Adipocyte (in vitro differentiated cells): ENCODE measurements at regions not wholly inside any gene's neighbourhood (a gene's known extent, or its start where the extent isn't known, plus 50 kb on each side); places are given as distances from the start of the nearest gene placed in this dataset.

Experiments used
- DNase-seq: peaks from one replicate; pipeline ENCODE4 v3.0.0-alpha.2; 2015; ENCODE audit warnings: low read depth
- H3K27me3 ChIP-seq: replicated peaks from 2 replicates; pipeline ENCODE4 v1.7.0; 2013; ENCODE audit warnings: mild to moderate bottlenecking, low read length, moderate library complexity; ENCODE audit not compliant: control insufficient read depth, insufficient read depth
- H3K36me3 ChIP-seq: 2 replicates; pipeline ENCODE4 v1.7.0; 2013; ENCODE audit warnings: low read length, mild to moderate bottlenecking, moderate library complexity; ENCODE audit not compliant: control insufficient read depth, insufficient read depth, severe bottlenecking
- H3K4me1 ChIP-seq: 2 replicates; pipeline ENCODE4 v1.7.0; 2013; ENCODE audit warnings: mild to moderate bottlenecking, low read length, moderate library complexity; ENCODE audit not compliant: control insufficient read depth, insufficient read depth
- H3K4me3 ChIP-seq: 2 replicates; pipeline ENCODE4 v1.7.0; 2013; ENCODE audit warnings: mild to moderate bottlenecking, low read length, moderate library complexity
- H3K9ac ChIP-seq: 2 replicates; pipeline ENCODE4 v1.7.0; 2013; ENCODE audit warnings: mild to moderate bottlenecking, low read length, moderate library complexity
- H3K9me3 ChIP-seq: 2 replicates; pipeline ENCODE4 v1.7.0; 2013; ENCODE audit warnings: mild to moderate bottlenecking, low read length, moderate library complexity; ENCODE audit not compliant: control insufficient read depth

- H3K27me3 ChIP-seq: no peaks in the 10 kb centered on the region
- H3K4me1 ChIP-seq: peaks cover 11% of the 10 kb centered on the region
- DNase-seq: no peak
- H3K9me3 ChIP-seq: no peaks in the 10 kb centered on the region
- H3K9ac ChIP-seq: no peak overlapping the region
- no peak overlapping the region for H3K4me3 ChIP-seq
- H3K36me3 ChIP-seq: no peaks in the 10 kb centered on the region
These were observed 1183.0 kb upstream of the CDH18 start for GRCh38 chr5:21171038-21171437.

DNA sequence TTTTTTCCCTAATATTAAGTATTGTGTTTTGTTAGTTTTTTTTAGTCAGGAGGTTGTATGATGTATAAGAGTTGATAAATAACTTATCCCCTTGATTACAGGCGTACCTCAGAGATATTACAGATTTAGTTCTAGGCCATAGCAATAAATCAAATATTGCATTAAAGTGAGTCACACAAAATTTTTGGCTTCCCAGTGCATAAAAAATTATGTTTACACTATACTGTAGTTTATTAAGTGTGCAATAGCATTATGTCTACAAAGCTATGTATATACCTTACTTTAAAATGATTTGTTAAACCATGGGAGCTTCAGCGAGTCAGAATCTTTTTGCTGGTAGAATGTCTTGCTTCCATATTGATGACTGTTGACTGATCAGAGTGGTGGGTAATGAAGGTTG is 1180.6 kb upstream of the CDH18 start:
- peaks cover 10% of the 10 kb centered on the region for H3K4me1 ChIP-seq
- no peak overlapping the region for H3K9ac ChIP-seq
- H3K9me3 ChIP-seq: no peaks in the 10 kb centered on the region
- no peaks in the 10 kb centered on the region for H3K27me3 ChIP-seq
- DNase-seq: no peak
- no peak overlapping the region for H3K4me3 ChIP-seq
- H3K36me3 ChIP-seq: no peaks in the 10 kb centered on the region

- Histone ChIP-seq H3K27me3 (no peaks in the 10 kb centered on the region), H3K9me3 (no peaks in the 10 kb centered on the region), H3K4me1 (no peaks in the 10 kb centered on the region), H3K4me3 (no peak overlapping the region), H3K36me3 (no peaks in the 10 kb centered on the region), H3K9ac (no peak overlapping the region)
- no peak for DNase-seq
These were observed 1177.3 kb upstream of the CDH18 start for GRCh38 chr5:21165344-21165743.

DNA sequence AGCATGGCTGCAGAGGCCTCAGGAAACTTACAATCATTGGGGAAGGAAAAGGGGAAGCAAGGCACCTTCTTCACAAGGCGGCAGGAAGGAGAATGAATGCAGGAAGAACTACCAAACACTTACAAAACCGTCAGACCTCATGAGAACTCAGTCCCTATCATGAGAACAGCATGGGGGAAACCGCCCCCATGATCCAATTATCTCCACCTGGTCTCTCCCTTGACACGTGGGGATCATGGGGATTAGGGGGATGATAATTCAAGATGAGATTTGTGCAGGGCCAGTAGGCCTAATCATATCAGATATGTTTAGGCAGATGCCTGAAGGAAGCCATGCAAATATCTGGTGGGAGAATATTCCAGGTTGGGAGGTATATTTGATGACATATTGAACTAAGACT is 1176.4 kb upstream of the CDH18 start:
- H3K36me3 ChIP-seq: no peaks in the 10 kb centered on the region
- no peak overlapping the region for H3K4me3 ChIP-seq
- H3K9ac ChIP-seq: no peak overlapping the region
- no peaks in the 10 kb centered on the region for H3K4me1 ChIP-seq
- no peak for DNase-seq
- no peaks in the 10 kb centered on the region for H3K9me3 ChIP-seq
- no peaks in the 10 kb centered on the region for H3K27me3 ChIP-seq

- no peaks in the 10 kb centered on the region for H3K36me3 ChIP-seq
- no peaks in the 10 kb centered on the region for H3K4me1 ChIP-seq
- no peak for DNase-seq
- no peak overlapping the region for H3K4me3 ChIP-seq
- H3K27me3 ChIP-seq: no peaks in the 10 kb centered on the region
- H3K9ac ChIP-seq: no peak overlapping the region
- H3K9me3 ChIP-seq: peaks cover 4% of the 10 kb centered on the region
These were observed 1171.6 kb upstream of the CDH18 start for GRCh38 chr5:21159510-21160059.

DNA sequence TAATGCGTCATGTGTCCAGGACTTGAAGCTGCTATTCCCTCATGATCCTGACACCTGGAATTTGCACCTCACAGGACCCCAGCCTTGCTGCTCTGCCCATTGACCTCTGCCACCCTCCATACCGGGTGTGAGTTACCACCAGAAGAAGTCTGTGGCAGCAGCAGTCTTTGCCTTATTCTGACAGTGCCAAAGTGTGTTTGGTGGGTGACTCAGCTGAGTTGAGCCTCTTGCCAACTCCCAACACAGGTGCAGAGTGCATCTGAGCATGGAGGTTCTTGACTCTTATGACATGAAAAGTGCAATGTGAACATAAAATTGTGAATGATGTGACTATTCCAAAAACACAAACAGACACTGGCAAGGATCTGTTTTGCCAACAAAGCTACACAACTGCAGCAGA is 1166.5 kb upstream of the CDH18 start:
- Histone ChIP-seq H3K27me3 (no peaks in the 10 kb centered on the region), H3K4me3 (no peak overlapping the region), H3K4me1 (peaks cover 10% of the 10 kb centered on the region), H3K9ac (no peak overlapping the region), H3K36me3 (no peaks in the 10 kb centered on the region), H3K9me3 (peaks cover 4% of the 10 kb centered on the region)
- no peak for DNase-seq

- peak; percentile 65 for DNase-seq
- no peak overlapping the region for H3K4me3 ChIP-seq
- H3K27me3 ChIP-seq: no peaks in the 10 kb centered on the region
- no peaks in the 10 kb centered on the region for H3K36me3 ChIP-seq
- H3K9me3 ChIP-seq: peaks cover 14% of the 10 kb centered on the region
- H3K4me1 ChIP-seq: peaks cover 10% of the 10 kb centered on the region
- H3K9ac ChIP-seq: no peak overlapping the region
These were observed 1164.6 kb upstream of the CDH18 start for GRCh38 chr5:21152611-21153010.

- no peak for DNase-seq
- Histone ChIP-seq H3K27me3 (no peaks in the 10 kb centered on the region), H3K9me3 (peaks cover 10% of the 10 kb centered on the region), H3K4me3 (no peak overlapping the region), H3K9ac (no peak overlapping the region), H3K36me3 (no peaks in the 10 kb centered on the region), H3K4me1 (no peaks in the 10 kb centered on the region)
These were observed 1157.4 kb upstream of the CDH18 start for GRCh38 chr5:21145376-21145775.

DNA sequence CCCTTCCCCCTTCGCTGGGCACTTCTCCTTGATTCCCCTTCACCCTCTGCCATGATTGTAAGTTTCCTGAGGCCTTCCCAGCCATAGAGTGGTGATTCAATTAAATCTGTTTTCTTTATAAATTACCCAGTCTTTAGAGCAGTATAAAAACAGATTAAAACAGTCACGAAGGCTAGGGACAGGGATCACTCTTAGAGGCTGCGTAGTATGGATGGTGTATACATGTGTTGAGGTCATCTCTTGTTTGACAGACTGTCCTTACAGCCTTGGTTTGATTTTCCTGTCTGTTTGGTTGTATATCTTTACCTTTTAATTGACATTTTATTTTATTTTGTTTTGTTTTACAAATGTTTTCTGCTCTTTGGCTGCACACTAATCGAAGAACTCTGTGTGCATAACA is 1155.7 kb upstream of the CDH18 start:
- no peaks in the 10 kb centered on the region for H3K4me1 ChIP-seq
- H3K9me3 ChIP-seq: peaks cover 6% of the 10 kb centered on the region
- no peaks in the 10 kb centered on the region for H3K36me3 ChIP-seq
- no peaks in the 10 kb centered on the region for H3K27me3 ChIP-seq
- DNase-seq: no peak
- H3K4me3 ChIP-seq: no peak overlapping the region
- H3K9ac ChIP-seq: no peak overlapping the region

GRCh38 chr5:21142791-21143190 is 1154.8 kb upstream of the CDH18 start:
- H3K4me3 ChIP-seq: no peak overlapping the region
- H3K4me1 ChIP-seq: no peaks in the 10 kb centered on the region
- DNase-seq: no peak
- no peak overlapping the region for H3K9ac ChIP-seq
- no peaks in the 10 kb centered on the region for H3K9me3 ChIP-seq
- H3K36me3 ChIP-seq: no peaks in the 10 kb centered on the region
- H3K27me3 ChIP-seq: no peaks in the 10 kb centered on the region

DNA sequence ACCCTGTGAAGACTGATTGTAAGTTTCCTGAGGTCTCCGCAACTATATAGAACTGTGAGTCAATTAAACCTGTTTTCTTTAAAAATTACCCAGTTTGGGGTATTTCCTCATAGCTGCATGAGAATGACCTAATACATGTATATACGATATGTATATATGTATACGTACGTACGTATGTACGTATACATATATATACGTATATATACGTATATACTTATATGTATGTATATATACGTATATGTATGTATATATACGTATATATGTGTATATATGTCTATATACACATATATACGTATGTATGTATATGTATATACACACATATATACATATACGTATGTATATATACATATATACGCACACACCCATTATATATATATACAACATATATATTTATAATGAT is 1153.0 kb upstream of the CDH18 start:
- no peaks in the 10 kb centered on the region for H3K27me3 ChIP-seq
- H3K4me3 ChIP-seq: no peak overlapping the region
- no peaks in the 10 kb centered on the region for H3K36me3 ChIP-seq
- no peak overlapping the region for H3K9ac ChIP-seq
- H3K4me1 ChIP-seq: no peaks in the 10 kb centered on the region
- DNase-seq: no peak
- no peaks in the 10 kb centered on the region for H3K9me3 ChIP-seq

- Histone ChIP-seq H3K27me3 (no peaks in the 10 kb centered on the region), H3K36me3 (no peaks in the 10 kb centered on the region), H3K4me1 (no peaks in the 10 kb centered on the region), H3K9me3 (no peaks in the 10 kb centered on the region), H3K4me3 (no peak overlapping the region), H3K9ac (no peak overlapping the region)
- no peak for DNase-seq
These were observed 1138.2 kb upstream of the CDH18 start for GRCh38 chr5:21126236-21126635.
